HFFc6 (cell line): ENCODE measurements at regions not wholly inside any gene's neighbourhood (a gene's known extent, or its start where the extent isn't known, plus 50 kb on each side); places are given as distances from the start of the nearest gene placed in this dataset.
"Not testable (repeated sequence)": the region's sequence is repeated elsewhere in the genome, so short reads cannot be mapped to it uniquely, and the experiment has no call there.

Source experiments
- DNase-seq: peaks from one replicate; pipeline ENCODE4 v3.0.0-alpha.2; 2018
- H3K27ac Mint-ChIP-seq: 2 replicates; pipeline ENCODE4 v1.8.0; 2020; ENCODE audit warnings: mild to moderate bottlenecking, mixed read lengths
- H3K27me3 Mint-ChIP-seq: 2 replicates; pipeline ENCODE4 v1.8.0; 2021; ENCODE audit warnings: mild to moderate bottlenecking, moderate library complexity, mixed read lengths; ENCODE audit not compliant: insufficient read depth
- H3K36me3 Mint-ChIP-seq: 2 replicates; pipeline ENCODE4 v1.8.0; 2021; ENCODE audit warnings: low read depth, mixed read lengths
- H3K4me1 Mint-ChIP-seq: 2 replicates; pipeline ENCODE4 v1.8.0; 2020; ENCODE audit warnings: low read depth, mixed read lengths
- H3K4me3 Mint-ChIP-seq: 2 replicates; pipeline ENCODE4 v1.8.0; 2020; ENCODE audit warnings: mild to moderate bottlenecking, moderate library complexity, mixed read lengths
- H3K9me3 Mint-ChIP-seq: 2 replicates; pipeline ENCODE4 v1.8.0; 2020; ENCODE audit warnings: mild to moderate bottlenecking, mixed read lengths

DNA sequence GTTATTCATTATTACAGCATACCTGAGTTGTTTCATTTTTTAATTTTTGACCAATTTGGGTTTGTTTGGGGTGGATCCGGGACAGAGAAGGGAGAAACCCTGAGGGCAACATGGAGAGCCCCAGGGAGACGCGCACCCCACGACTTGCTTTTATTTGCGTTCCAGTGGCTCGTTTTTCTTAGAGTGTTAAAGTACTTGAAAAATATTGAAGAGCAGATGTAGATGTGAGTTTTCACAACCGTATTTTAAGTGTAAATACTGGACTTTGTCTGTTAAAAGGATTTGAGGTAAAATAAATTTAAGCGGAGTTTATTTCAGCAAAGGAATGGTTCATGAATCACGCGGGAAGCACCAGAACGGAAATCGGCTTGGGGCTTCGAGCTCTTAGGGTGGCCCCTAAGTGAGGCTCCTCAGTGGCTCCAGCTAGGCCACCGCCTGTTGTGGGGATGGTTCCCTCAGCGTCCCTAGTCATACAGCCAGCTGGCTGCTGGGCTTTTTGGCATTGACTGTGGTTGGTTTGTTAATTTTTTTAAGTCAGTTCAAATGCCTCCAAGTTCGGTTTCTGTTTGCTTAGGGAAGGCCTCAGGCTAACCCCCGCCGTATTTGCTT, 344.0 kb downstream of the CACNA1B start:
- DNase-seq, H3K4me1 Mint-ChIP-seq, H3K27me3 Mint-ChIP-seq, H3K9me3 Mint-ChIP-seq, H3K4me3 Mint-ChIP-seq, H3K36me3 Mint-ChIP-seq, H3K27ac Mint-ChIP-seq: not testable (repeated sequence)

DNA sequence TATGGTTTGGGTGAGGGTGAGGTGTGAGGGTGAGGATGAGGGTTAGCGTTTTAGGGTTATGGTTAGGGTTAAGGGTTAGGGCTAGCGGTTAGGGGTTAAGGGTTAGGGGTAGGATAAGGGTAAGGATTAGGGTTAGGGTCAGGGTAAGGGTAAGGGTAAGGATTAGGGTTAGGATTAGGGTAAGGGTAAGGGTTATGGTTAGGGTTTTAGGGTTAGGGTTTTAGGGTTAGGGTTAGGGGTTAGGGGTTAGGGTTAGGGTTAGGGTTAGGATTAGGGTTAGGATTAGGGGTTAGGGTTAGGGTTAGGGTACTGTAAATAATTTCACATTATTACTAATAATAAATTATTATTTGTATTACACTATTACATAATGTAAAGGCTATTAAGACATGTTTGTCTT, 359.5 kb downstream of the CACNA1B start:
- H3K27ac Mint-ChIP-seq, H3K9me3 Mint-ChIP-seq, H3K4me1 Mint-ChIP-seq, DNase-seq, H3K36me3 Mint-ChIP-seq, H3K27me3 Mint-ChIP-seq, H3K4me3 Mint-ChIP-seq: not testable (repeated sequence)

DNA sequence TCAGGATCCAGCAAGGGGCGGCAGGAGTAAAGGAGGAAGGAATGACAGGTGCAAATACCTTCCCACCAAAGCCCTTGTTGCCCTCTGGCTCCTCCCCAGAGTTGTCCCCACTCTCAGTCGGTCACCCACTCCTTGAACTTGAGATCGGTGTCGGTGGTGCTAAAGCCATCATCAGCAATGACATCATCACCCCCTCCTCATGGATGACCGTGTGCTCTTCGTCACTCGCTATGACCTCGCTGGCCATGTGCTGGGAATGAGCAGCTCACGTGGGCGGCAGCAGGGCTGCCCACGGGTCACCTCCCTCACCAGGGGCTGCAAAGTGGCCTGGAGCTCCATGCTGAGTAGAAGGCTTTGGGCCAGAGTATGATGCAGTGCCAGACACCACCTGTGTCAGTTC, 405.3 kb downstream of the CACNA1B start:
- not testable (repeated sequence) for H3K4me1 Mint-ChIP-seq, H3K9me3 Mint-ChIP-seq, H3K27me3 Mint-ChIP-seq, H3K4me3 Mint-ChIP-seq, DNase-seq, H3K27ac Mint-ChIP-seq, H3K36me3 Mint-ChIP-seq
